ENCODE measurements at regions not wholly inside any gene's neighbourhood (a gene's known extent, or its start where the extent isn't known, plus 50 kb on each side); places are given as distances from the start of the nearest gene placed in this dataset.
"Not testable (repeated sequence)": the region's sequence is repeated elsewhere in the genome, so short reads cannot be mapped to it uniquely, and the experiment has no call there.

- no peak for DNase-seq
These were observed 1804.9 kb downstream of the EFNA5 start for GRCh38 chr5:105865834-105866233.

- not testable (repeated sequence) for DNase-seq
These were observed 1811.4 kb downstream of the EFNA5 start for GRCh38 chr5:105859350-105859749.

- no peak for DNase-seq
These were observed 1821.0 kb downstream of the EFNA5 start for GRCh38 chr5:105849701-105850100.

- DNase-seq, result no peak
These were observed 1829.9 kb downstream of the EFNA5 start for GRCh38 chr5:105840800-105841199.

- DNase-seq, result no peak
These were observed 1833.8 kb downstream of the EFNA5 start for GRCh38 chr5:105836887-105837286.

GRCh38 chr5:105836268-105836667 lies 1834.5 kb downstream of the EFNA5 start:
- DNase-seq, result no peak

- DNase-seq, result no peak
These were observed 1841.9 kb downstream of the EFNA5 start for GRCh38 chr5:105828821-105829220.

- no peak for DNase-seq
These were observed 1848.9 kb downstream of the EFNA5 start for GRCh38 chr5:105821800-105822199.

GRCh38 chr5:105817914-105818313 lies 1852.8 kb downstream of the EFNA5 start:
- DNase-seq, result no peak

GRCh38 chr5:105817416-105817815 lies 1853.3 kb downstream of the EFNA5 start:
- no peak for DNase-seq

GRCh38 chr5:105816961-105817360 lies 1853.8 kb downstream of the EFNA5 start:
- DNase-seq, result no peak

- DNase-seq, result no peak
These were observed 1858.4 kb downstream of the EFNA5 start for GRCh38 chr5:105812304-105812703.

- DNase-seq, result no peak
These were observed 1862.8 kb downstream of the EFNA5 start for GRCh38 chr5:105807951-105808350.

GRCh38 chr5:105807290-105807689 lies 1863.4 kb downstream of the EFNA5 start:
- no peak for DNase-seq

- DNase-seq, result no peak
These were observed 1864.1 kb downstream of the EFNA5 start for GRCh38 chr5:105806596-105806995.

GRCh38 chr5:105803431-105803830 lies 1867.3 kb downstream of the EFNA5 start:
- DNase-seq, result no peak

- no peak for DNase-seq
These were observed 1876.2 kb downstream of the EFNA5 start for GRCh38 chr5:105794578-105794977.

- no peak for DNase-seq
These were observed 1881.5 kb downstream of the EFNA5 start for GRCh38 chr5:105789246-105789645.

GRCh38 chr5:105783811-105784210 lies 1886.9 kb downstream of the EFNA5 start:
- no peak for DNase-seq

GRCh38 chr5:105782501-105782900 lies 1888.2 kb downstream of the EFNA5 start:
- no peak for DNase-seq

- no peak for DNase-seq
These were observed 1897.5 kb downstream of the EFNA5 start for GRCh38 chr5:105773241-105773640.

- DNase-seq, result no peak
These were observed 1903.5 kb downstream of the EFNA5 start for GRCh38 chr5:105767267-105767666.

GRCh38 chr5:105762728-105763127 lies 1908.0 kb downstream of the EFNA5 start:
- no peak for DNase-seq

- DNase-seq, result no peak
These were observed 1916.7 kb downstream of the EFNA5 start for GRCh38 chr5:105754056-105754455.

- DNase-seq, result no peak
These were observed 1917.9 kb downstream of the EFNA5 start for GRCh38 chr5:105752801-105753200.

GRCh38 chr5:105751908-105752307 lies 1918.8 kb downstream of the EFNA5 start:
- no peak for DNase-seq

All from CD4-positive, alpha-beta T cell treated with Interleukin-17A for 1 hour (primary cell).